GM19468 (cell line): ENCODE measurements at regions not wholly inside any gene's neighbourhood (a gene's known extent, or its start where the extent isn't known, plus 50 kb on each side); places are given as distances from the start of the nearest gene placed in this dataset.

Source experiments
- ATAC-seq: cut with Tn5 transposase; IDR thresholded peaks from one replicate; pipeline ENCODE4 v1.9.1; 2021; ENCODE audit warnings: mild to moderate bottlenecking, moderate library complexity, moderate number of reproducible peaks; ENCODE audit not compliant: unreplicated experiment; ENCODE audit errors: extremely low read depth

- no peak for ATAC-seq
Observed at GRCh38 chr18:27707201-27707600, 469.7 kb downstream of the CDH2 start.

- ATAC-seq: no peak
Observed at GRCh38 chr18:27704736-27705361, 472.1 kb downstream of the CDH2 start.

GRCh38 chr18:27699137-27699536 lies 477.8 kb downstream of the CDH2 start:
- ATAC-seq: no peak

- ATAC-seq: no peak
Observed at GRCh38 chr18:27696148-27696547, 480.8 kb downstream of the CDH2 start.

GRCh38 chr18:27695503-27695902 lies 481.4 kb downstream of the CDH2 start:
- ATAC-seq: no peak

GRCh38 chr18:27695052-27695451 lies 481.9 kb downstream of the CDH2 start:
- no peak for ATAC-seq

GRCh38 chr18:27688581-27688980 lies 488.3 kb downstream of the CDH2 start:
- ATAC-seq: no peak

- ATAC-seq: no peak
Observed at GRCh38 chr18:27687351-27687979, 489.5 kb downstream of the CDH2 start.

GRCh38 chr18:27685807-27686412 lies 491.0 kb downstream of the CDH2 start:
- no peak for ATAC-seq

- ATAC-seq: no peak
Observed at GRCh38 chr18:27685091-27685490, 491.8 kb downstream of the CDH2 start.

- ATAC-seq: no peak
Observed at GRCh38 chr18:27674411-27674810, 489.3 kb upstream of the CHST9 start.

GRCh38 chr18:27673861-27674260 lies 488.8 kb upstream of the CHST9 start:
- ATAC-seq: no peak

- ATAC-seq: no peak
Observed at GRCh38 chr18:27668158-27668557, 483.1 kb upstream of the CHST9 start.

- no peak for ATAC-seq
Observed at GRCh38 chr18:27667064-27667463, 482.0 kb upstream of the CHST9 start.

- ATAC-seq: no peak
Observed at GRCh38 chr18:27666016-27666415, 480.9 kb upstream of the CHST9 start.

- no peak for ATAC-seq
Observed at GRCh38 chr18:27665264-27665799, 480.2 kb upstream of the CHST9 start.

- ATAC-seq: no peak
Observed at GRCh38 chr18:27662949-27663348, 477.8 kb upstream of the CHST9 start.

- no peak for ATAC-seq
Observed at GRCh38 chr18:27662537-27662936, 477.4 kb upstream of the CHST9 start.

GRCh38 chr18:27661320-27662018 lies 476.4 kb upstream of the CHST9 start:
- no peak for ATAC-seq

- ATAC-seq: no peak
Observed at GRCh38 chr18:27656905-27657304, 471.8 kb upstream of the CHST9 start.
